SK-N-SH (cell line): ENCODE measurements at regions not wholly inside any gene's neighbourhood (a gene's known extent, or its start where the extent isn't known, plus 50 kb on each side); places are given as distances from the start of the nearest gene placed in this dataset.

Experiments
- CTCF ChIA-PET: fragments of 300-600, 350-600 bp; formaldehyde crosslinking; extraction: SDS; loops from one replicate; lab custom pipeline; 2021; lab: Yijun Ruan, JAX
- POLR2A ChIA-PET: fragments of 350-600 bp; sonication (Branson Sonifier 250); formaldehyde crosslinking; extraction: SDS; loops from one replicate; lab custom pipeline; 2020; ENCODE audit warnings: antibody characterized with exemption, inconsistent platforms; lab: Yijun Ruan, JAX
- DNase-seq: peaks from one replicate; pipeline ENCODE4 v3.0.0; 2012
- H2AFZ ChIP-seq: fragments of 200-600 bp; sonication (generic); 2 replicates; pipeline ENCODE4 v1.8.1; 2016; ENCODE audit warnings: antibody characterized with exemption, mild to moderate bottlenecking, low read depth
- H3F3A ChIP-seq: fragments of 200-600 bp; sonication (generic); replicated peaks from 2 replicates; pipeline ENCODE3; 2016; ENCODE audit warnings: antibody characterized with exemption, mild to moderate bottlenecking; ENCODE audit not compliant: insufficient read depth
- H3K27ac ChIP-seq, 2 experiments: fragments of 200-500 bp in 1 of 2; fragments of 200-600 bp in 1 of 2; sonication (Bioruptor generic) in 1 of 2; sonication (generic), shearing (Covaris generic) in 1 of 2; 2 replicates each; pipeline versions ENCODE4 v1.5.1 to v1.6.1; 2014 to 2016; ENCODE audit warnings: low read depth in 2 of 2, inconsistent platforms in 1 of 2, low read length in 1 of 2, mild to moderate bottlenecking in 1 of 2, mixed read lengths in 1 of 2
- H3K27me3 ChIP-seq: fragments of 200-600 bp; sonication (generic), shearing (Covaris generic); 2 replicates; pipeline ENCODE4 v1.6.1; 2016; ENCODE audit warnings: mixed run types; ENCODE audit not compliant: insufficient read depth
- H3K36me3 ChIP-seq, 2 experiments: fragments of 200-500 bp in 1 of 2; fragments of 200-600 bp in 1 of 2; sonication (Bioruptor generic) in 1 of 2; sonication (generic) in 1 of 2; replicated peaks in 1 of 2; 2 replicates each; pipeline versions ENCODE3 to v1.5.1; 2014 to 2016; ENCODE audit warnings: low read length in 1 of 2, mild to moderate bottlenecking in 1 of 2; ENCODE audit not compliant: insufficient read depth in 2 of 2, control insufficient read depth in 1 of 2
- H3K4me1 ChIP-seq, 2 experiments: fragments of 200-500 bp in 1 of 2; fragments of 200-600 bp in 1 of 2; sonication (Bioruptor generic) in 1 of 2; sonication (generic), shearing (Covaris generic) in 1 of 2; 2 replicates each; pipeline versions ENCODE4 v1.5.1 to v1.6.1; 2014 to 2016; ENCODE audit warnings: low read depth in 1 of 2, low read length in 1 of 2, mixed run types in 1 of 2; ENCODE audit not compliant: insufficient read depth in 2 of 2, control insufficient read depth in 1 of 2
- H3K4me2 ChIP-seq: fragments of 200-600 bp; sonication (generic), shearing (Covaris generic); 2 replicates; pipeline ENCODE4 v1.6.1; 2017; ENCODE audit warnings: mixed run types
- H3K4me3 ChIP-seq, 2 experiments: fragments of 200-500 bp in 1 of 2; fragments of 200-600 bp in 1 of 2; sonication (Bioruptor generic) in 1 of 2; sonication (generic), shearing (Covaris generic) in 1 of 2; 2 replicates each; pipeline versions ENCODE4 v1.5.1 to v1.8.1; 2014 to 2016; ENCODE audit warnings: low read depth in 2 of 2, inconsistent platforms in 1 of 2, low read length in 1 of 2, mild to moderate bottlenecking in 1 of 2, mixed read lengths in 1 of 2, moderate library complexity in 1 of 2
- H3K79me2 ChIP-seq: fragments of 200-600 bp; sonication (generic); 2 replicates; pipeline ENCODE4 v1.8.1; 2017; ENCODE audit warnings: mild to moderate bottlenecking; ENCODE audit not compliant: insufficient read depth
- H3K9ac ChIP-seq: fragments of 200-600 bp; sonication (generic); 2 replicates; pipeline ENCODE4 v1.6.1; 2017; ENCODE audit warnings: mixed run types
- H3K9me2 ChIP-seq: fragments of 200-600 bp; sonication (generic); 2 replicates; pipeline ENCODE4 v1.6.1; 2017; ENCODE audit warnings: mixed run types
- H3K9me3 ChIP-seq: fragments of 200-600 bp; sonication (generic); 2 replicates; pipeline ENCODE4 v1.6.1; 2017; ENCODE audit warnings: mixed run types, mild to moderate bottlenecking, moderate library complexity
- H4K20me1 ChIP-seq: fragments of 200-600 bp; sonication (generic); 2 replicates; pipeline ENCODE4 v1.6.1; 2017; ENCODE audit warnings: mild to moderate bottlenecking, mixed run types; ENCODE audit not compliant: insufficient read depth
- ELF1 ChIP-seq: IDR thresholded peaks from 2 replicates; pipeline ENCODE4 v1.4.0; 2012
- EP300 ChIP-seq, 2 experiments: IDR thresholded peaks; 2 replicates each; pipeline versions ENCODE4 v1.4.0 to v1.6.1; 2012; ENCODE audit warnings: borderline replicate concordance in 1 of 2, low read depth in 1 of 2, low read length in 1 of 2
- EZH2phosphoT487 ChIP-seq: fragments of 200-600 bp; sonication (generic); IDR thresholded peaks from 2 replicates; pipeline ENCODE4 v1.6.1; 2017; ENCODE audit warnings: low read depth, mixed run types, mild to moderate bottlenecking, antibody characterized with exemption, moderate library complexity, borderline replicate concordance
- FOXJ3 ChIP-seq: sonication (generic); formaldehyde crosslinking; IDR thresholded peaks from 2 replicates; pipeline ENCODE4 v1.5.1; 2020; ENCODE audit warnings: mild to moderate bottlenecking, missing genetic modification reagents
- FOXM1 ChIP-seq: IDR thresholded peaks from 2 replicates; pipeline ENCODE4 v1.4.0; 2012; ENCODE audit warnings: low read depth, mild to moderate bottlenecking
- JUND ChIP-seq: IDR thresholded peaks from 2 replicates; pipeline ENCODE4 v1.4.0; 2012
- MEF2A ChIP-seq: IDR thresholded peaks from 2 replicates; pipeline ENCODE4 v1.4.0; 2012; ENCODE audit warnings: low read depth, borderline replicate concordance
- MXI1 ChIP-seq: IDR thresholded peaks from 2 replicates; pipeline ENCODE4 v1.6.1; 2012; ENCODE audit warnings: mild to moderate bottlenecking, low read depth, low read length, improper control_type of control experiment
- NFIC ChIP-seq: IDR thresholded peaks from 2 replicates; pipeline ENCODE4 v1.4.0; 2012; ENCODE audit warnings: borderline replicate concordance
- NRF1 ChIP-seq: IDR thresholded peaks from 2 replicates; pipeline ENCODE4 v1.6.1; 2012; ENCODE audit warnings: low read depth, mild to moderate bottlenecking, low read length
- REST ChIP-seq: IDR thresholded peaks from 2 replicates; pipeline ENCODE4 v1.6.1; 2012; ENCODE audit warnings: mild to moderate bottlenecking, low read depth, low read length, moderate library complexity
- TCF12 ChIP-seq: IDR thresholded peaks from 2 replicates; pipeline ENCODE4 v1.4.0; 2012
- TEAD4 ChIP-seq: IDR thresholded peaks from 2 replicates; pipeline ENCODE4 v1.4.0; 2012; ENCODE audit warnings: mild to moderate bottlenecking, borderline replicate concordance; ENCODE audit not compliant: insufficient read depth
- ZBTB33 ChIP-seq: IDR thresholded peaks from 2 replicates; pipeline ENCODE4 v1.4.0; 2012; ENCODE audit warnings: low read depth, borderline replicate concordance
- WGBS: methylation state at CpG from one replicate; pipeline ENCODE4 v1.1.6; 2017; ENCODE audit warnings: low lambda C conversion rate; 5-methylcytosine and 5-hydroxymethylcytosine counted together
- TF ChIP-seq, protein P1 (sequence below): IDR thresholded peaks from 2 replicates; pipeline ENCODE4 v1.4.0; 2012; ENCODE audit warnings: low read depth

DNA sequence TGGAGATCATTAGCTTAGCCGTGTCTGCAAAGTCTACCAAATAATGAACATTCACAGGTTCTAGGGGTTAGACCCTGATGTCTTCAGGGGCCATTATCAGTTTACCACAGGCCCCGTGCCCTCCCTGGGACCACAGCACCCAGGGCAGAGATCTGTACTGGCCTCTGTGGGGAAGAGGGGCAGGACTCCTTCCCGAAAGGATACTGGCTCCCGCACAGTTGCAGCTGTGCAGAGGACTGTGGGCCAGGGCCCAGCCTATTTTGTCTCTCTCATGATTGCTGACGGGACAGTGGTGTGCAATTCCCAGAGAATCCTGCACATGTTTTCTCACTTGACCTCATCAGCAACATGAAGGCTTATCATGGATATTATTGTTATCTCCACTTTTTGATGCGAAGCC, 243.9 kb downstream of the GLRX3 start:
- ChIA-PET CTCF (no interaction called here), POLR2A (no interaction called here)
- H3K4me3 ChIP-seq: no peak overlapping the region
- H3K9me2 ChIP-seq: no peaks in the 10 kb centered on the region
- TF ChIP-seq MXI1 (no peak), ELF1 (no peak), TEAD4 (no peak), MEF2A (no peak), TCF12 (no peak)
- H3F3A ChIP-seq: no peaks in the 10 kb centered on the region
- H3K27ac ChIP-seq: no peak overlapping the region
- no peak for DNase-seq
- H2AFZ ChIP-seq: no peak overlapping the region
- H3K4me1 ChIP-seq: no peaks in the 10 kb centered on the region
- no peaks in the 10 kb centered on the region for H4K20me1 ChIP-seq
- H3K79me2 ChIP-seq: no peaks in the 10 kb centered on the region
- H3K36me3 ChIP-seq: no peaks in the 10 kb centered on the region
- no peak overlapping the region for H3K9ac ChIP-seq
- H3K9me3 ChIP-seq: no peaks in the 10 kb centered on the region
- H3K4me2 ChIP-seq: no peak overlapping the region
- H3K27me3 ChIP-seq: no peaks in the 10 kb centered on the region
- 29% methylated on average over 6 of the region's 6 CpGs for WGBS

GRCh38 chr10:130382031-130382430, 245.8 kb downstream of the GLRX3 start:
- no peaks in the 10 kb centered on the region for H3K9me2 ChIP-seq
- no peak overlapping the region for H2AFZ ChIP-seq
- no peak overlapping the region for H3K27ac ChIP-seq
- DNase-seq: no peak
- WGBS: 32% methylated on average over 3 of the region's 7 CpGs
- no peaks in the 10 kb centered on the region for H4K20me1 ChIP-seq
- H3K27me3 ChIP-seq: no peaks in the 10 kb centered on the region
- H3K4me2 ChIP-seq: no peak overlapping the region
- no peaks in the 10 kb centered on the region for H3K36me3 ChIP-seq
- H3K4me1 ChIP-seq: no peaks in the 10 kb centered on the region
- TF ChIP-seq FOXJ3 (CRISPR knock-in tag) (no peak), FOXM1 (no peak), REST (no peak), MXI1 (no peak), NFIC (no peak), EP300 (IDR thresholded peaks at IDR 0.05; ENCODE audit: borderline replicate concordance in 1 of 2, low read depth in 1 of 2, low read length in 1 of 2) (no peak), ZBTB33 (no peak), NRF1 (no peak), EZH2phosphoT487 (no peak), JUND (no peak)
- TF ChIP-seq, protein P1, sequence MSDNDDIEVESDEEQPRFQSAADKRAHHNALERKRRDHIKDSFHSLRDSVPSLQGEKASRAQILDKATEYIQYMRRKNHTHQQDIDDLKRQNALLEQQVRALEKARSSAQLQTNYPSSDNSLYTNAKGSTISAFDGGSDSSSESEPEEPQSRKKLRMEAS: no peak
- ChIA-PET CTCF (no interaction called here), POLR2A (no interaction called here)
- no peak overlapping the region for H3K9ac ChIP-seq
- no peaks in the 10 kb centered on the region for H3F3A ChIP-seq
- no peaks in the 10 kb centered on the region for H3K79me2 ChIP-seq
- no peak overlapping the region for H3K4me3 ChIP-seq
- H3K9me3 ChIP-seq: no peaks in the 10 kb centered on the region
